Body of pancreas (tissue), 4 donors: ENCODE measurements at regions not wholly inside any gene's neighbourhood (a gene's known extent, or its start where the extent isn't known, plus 50 kb on each side); places are given as distances from the start of the nearest gene placed in this dataset.

Experiments
- ATAC-seq: fragments of 150-250 bp; one replicate; pipeline ENCODE4 v1.9.1; 2016
- DNase-seq, 4 donors: peaks; one replicate each; pipeline ENCODE4 v3.0.0-alpha.2; 2019
- H3K27ac ChIP-seq, 4 donors: fragments of 200-600 bp; sonication (generic); 1 replicate in 3 of 4; 2 replicates in 1 of 4; pipeline versions ENCODE4 v1.5.1 to v1.6.1; 2016 to 2019; ENCODE audit warnings: mild to moderate bottlenecking in 1 of 4, mixed read lengths in 1 of 4, moderate library complexity in 1 of 4
- H3K27me3 ChIP-seq, 2 donors: fragments of 200-600 bp; sonication (generic); one replicate each; pipeline ENCODE4 v1.6.0; 2016; ENCODE audit warnings: mild to moderate bottlenecking in 1 of 2
- H3K36me3 ChIP-seq, 2 donors: fragments of 200-600 bp; sonication (generic); replicated peaks in 1 of 2; 2 replicates each; pipeline ENCODE4 v1.5.1; 2016; ENCODE audit warnings: low read depth in 2 of 2; ENCODE audit not compliant: insufficient read depth in 1 of 2
- H3K4me1 ChIP-seq: fragments of 200-600 bp; sonication (generic); one replicate; pipeline ENCODE4 v1.6.0; 2016
- H3K4me3 ChIP-seq, 2 donors: fragments of 200-600 bp; sonication (generic); 1 replicate in 1 of 2; 2 replicates in 1 of 2; pipeline ENCODE4 v1.5.1; 2016 to 2019
- H3K9me3 ChIP-seq, 3 donors: fragments of 200-600 bp; sonication (generic); 1 replicate in 2 of 3; 2 replicates in 1 of 3; pipeline ENCODE4 v1.5.1; 2016
- CTCF ChIP-seq, 7 experiments: fragments of 450-650 bp in 4 of 7; fragments of 200-600 bp in 3 of 7; sonication (generic) in 3 of 7; IDR thresholded peaks; one replicate each; pipeline ENCODE4 v1.5.1; 2016 to 2019; ENCODE audit warnings: antibody characterized with exemption in 7 of 7
- POLR2A ChIP-seq, 3 donors: fragments of 450-650 bp; IDR thresholded peaks; one replicate each; pipeline ENCODE4 v1.6.1; 2016; ENCODE audit warnings: antibody characterized with exemption in 3 of 3, mild to moderate bottlenecking in 2 of 3
- WGBS, 2 donors: methylation state at CpG; one replicate each; pipeline ENCODE4 v1.1.5; 2017; 5-methylcytosine and 5-hydroxymethylcytosine counted together
- intact Hi-C: fragments of 100-400 bp; cut with DNase I; formaldehyde crosslinking; loops from one replicate; pipeline ENCODE4 v1.15.1; 2023

GRCh38 chr4:52370576-52370975 is 288.5 kb downstream of the USP46 start:
- DNase-seq, result no peak
- intact Hi-C loops, result loop anchor here (10.0 kb wide), 1 partner anchor 614 kb away; no protein-coding TSS in a partner anchor
- H3K36me3 ChIP-seq, result no peaks in the 10 kb centered on the region
- no peak overlapping the region for H3K27ac ChIP-seq
- H3K4me1 ChIP-seq, result no peaks in the 10 kb centered on the region
- no peaks in the 10 kb centered on the region for H3K27me3 ChIP-seq
- 90 to 93% methylated on average over 5 of the region's 5 CpGs for WGBS, 2 donors
- no peak for ATAC-seq
- TF ChIP-seq CTCF (IDR thresholded peaks at IDR 0.05) (no peak), POLR2A (IDR thresholded peaks at IDR 0.05) (no peak)
- H3K4me3 ChIP-seq, result no peak overlapping the region
- no peaks in the 10 kb centered on the region for H3K9me3 ChIP-seq

GRCh38 chr4:52371841-52372240 is 287.3 kb downstream of the USP46 start:
- no peak overlapping the region for H3K27ac ChIP-seq
- WGBS, 2 donors, result 82 to 86% methylated on average over 5 of the region's 5 CpGs
- no peak for TF ChIP-seq CTCF (IDR thresholded peaks at IDR 0.05)
- TF ChIP-seq POLR2A (IDR thresholded peaks at IDR 0.05), result no peak
- no peak overlapping the region for H3K4me3 ChIP-seq
- intact Hi-C loops, result loop anchor here (10.0 kb wide), 1 partner anchor 613 kb away; no protein-coding TSS in a partner anchor
- ATAC-seq, result no peak
- H3K9me3 ChIP-seq, result no peaks in the 10 kb centered on the region
- H3K36me3 ChIP-seq, result no peaks in the 10 kb centered on the region
- H3K4me1 ChIP-seq, result no peaks in the 10 kb centered on the region
- no peaks in the 10 kb centered on the region for H3K27me3 ChIP-seq
- DNase-seq, result no peak

GRCh38 chr4:52372269-52372668 is 286.8 kb downstream of the USP46 start:
- no peaks in the 10 kb centered on the region for H3K9me3 ChIP-seq
- ATAC-seq, result no peak
- no peaks in the 10 kb centered on the region for H3K27me3 ChIP-seq
- no peaks in the 10 kb centered on the region for H3K36me3 ChIP-seq
- no peak for DNase-seq
- TF ChIP-seq POLR2A (IDR thresholded peaks at IDR 0.05), result no peak
- TF ChIP-seq CTCF (IDR thresholded peaks at IDR 0.05), result no peak
- intact Hi-C loops, result loop anchor here (10.0 kb wide), 1 partner anchor 613 kb away; no protein-coding TSS in a partner anchor
- no peaks in the 10 kb centered on the region for H3K4me1 ChIP-seq
- no peak overlapping the region for H3K27ac ChIP-seq
- H3K4me3 ChIP-seq, result no peak overlapping the region

GRCh38 chr4:52372747-52373146 is 286.4 kb downstream of the USP46 start:
- H3K4me3 ChIP-seq, result no peak overlapping the region
- no peaks in the 10 kb centered on the region for H3K4me1 ChIP-seq
- ATAC-seq, result no peak
- TF ChIP-seq POLR2A (IDR thresholded peaks at IDR 0.05), result no peak
- no peak for TF ChIP-seq CTCF (IDR thresholded peaks at IDR 0.05)
- no peaks in the 10 kb centered on the region for H3K36me3 ChIP-seq
- H3K9me3 ChIP-seq, result no peaks in the 10 kb centered on the region
- intact Hi-C loops, result loop anchor here (10.0 kb wide), 1 partner anchor 612 kb away; no protein-coding TSS in a partner anchor
- 38 to 56% methylated on average over 3 of the region's 3 CpGs for WGBS, 2 donors
- H3K27ac ChIP-seq, result no peak overlapping the region
- no peaks in the 10 kb centered on the region for H3K27me3 ChIP-seq
- DNase-seq, result no peak

GRCh38 chr4:52373650-52374049 is 285.5 kb downstream of the USP46 start:
- H3K4me1 ChIP-seq, result no peaks in the 10 kb centered on the region
- 53 to 69% methylated on average over 3 of the region's 3 CpGs for WGBS, 2 donors
- H3K27ac ChIP-seq, result no peak overlapping the region
- no peak overlapping the region for H3K4me3 ChIP-seq
- H3K27me3 ChIP-seq, result no peaks in the 10 kb centered on the region
- no peak for ATAC-seq
- DNase-seq, result no peak
- intact Hi-C loops, result loop anchor here (10.0 kb wide), 1 partner anchor 611 kb away; no protein-coding TSS in a partner anchor
- no peaks in the 10 kb centered on the region for H3K36me3 ChIP-seq
- no peaks in the 10 kb centered on the region for H3K9me3 ChIP-seq
- TF ChIP-seq POLR2A (IDR thresholded peaks at IDR 0.05) (no peak), CTCF (IDR thresholded peaks at IDR 0.05) (no peak)
